ENCODE measurements at regions not wholly inside any gene's neighbourhood (a gene's known extent, or its start where the extent isn't known, plus 50 kb on each side); places are given as distances from the start of the nearest gene placed in this dataset.

DNA sequence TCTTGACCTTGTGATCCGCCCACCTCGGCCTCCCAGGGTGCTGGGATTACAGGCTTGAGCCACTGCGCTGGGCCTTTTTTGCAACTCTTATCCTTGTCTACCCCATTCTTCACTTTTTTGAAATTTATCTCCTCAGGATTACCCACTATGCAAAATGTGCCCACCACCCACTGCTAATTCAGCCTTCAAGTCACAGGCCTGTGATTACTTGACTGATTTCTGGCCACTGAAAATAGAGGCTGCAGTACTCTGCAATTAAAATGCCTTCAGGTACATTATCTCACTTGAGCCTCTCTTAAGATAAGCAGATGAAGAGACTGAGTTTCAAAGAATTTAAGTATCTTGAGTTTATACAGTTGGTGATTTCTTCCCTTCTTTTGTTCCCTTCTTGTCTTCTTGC lies 112.4 kb upstream of the SPATA31D4 start:
- H3K27ac ChIP-seq, result peak overlapping the region in 2 of 8 donors; percentile 64 to 66
- 97 to 100% (median 99%) methylated on average over 3 of the region's 3 CpGs for WGBS, 5 donors
- TF ChIP-seq, protein P1, sequence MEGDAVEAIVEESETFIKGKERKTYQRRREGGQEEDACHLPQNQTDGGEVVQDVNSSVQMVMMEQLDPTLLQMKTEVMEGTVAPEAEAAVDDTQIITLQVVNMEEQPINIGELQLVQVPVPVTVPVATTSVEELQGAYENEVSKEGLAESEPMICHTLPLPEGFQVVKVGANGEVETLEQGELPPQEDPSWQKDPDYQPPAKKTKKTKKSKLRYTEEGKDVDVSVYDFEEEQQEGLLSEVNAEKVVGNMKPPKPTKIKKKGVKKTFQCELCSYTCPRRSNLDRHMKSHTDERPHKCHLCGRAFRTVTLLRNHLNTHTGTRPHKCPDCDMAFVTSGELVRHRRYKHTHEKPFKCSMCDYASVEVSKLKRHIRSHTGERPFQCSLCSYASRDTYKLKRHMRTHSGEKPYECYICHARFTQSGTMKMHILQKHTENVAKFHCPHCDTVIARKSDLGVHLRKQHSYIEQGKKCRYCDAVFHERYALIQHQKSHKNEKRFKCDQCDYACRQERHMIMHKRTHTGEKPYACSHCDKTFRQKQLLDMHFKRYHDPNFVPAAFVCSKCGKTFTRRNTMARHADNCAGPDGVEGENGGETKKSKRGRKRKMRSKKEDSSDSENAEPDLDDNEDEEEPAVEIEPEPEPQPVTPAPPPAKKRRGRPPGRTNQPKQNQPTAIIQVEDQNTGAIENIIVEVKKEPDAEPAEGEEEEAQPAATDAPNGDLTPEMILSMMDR (IDR thresholded peaks at IDR 0.05 in 8 of 11, conservative IDR thresholded peaks at IDR 0.05 in 3 of 11), result no peak
- no peak for TF ChIP-seq POLR2A (IDR thresholded peaks at IDR 0.05)
- TF ChIP-seq POLR2AphosphoS5 (IDR thresholded peaks at IDR 0.05), result no peak

DNA sequence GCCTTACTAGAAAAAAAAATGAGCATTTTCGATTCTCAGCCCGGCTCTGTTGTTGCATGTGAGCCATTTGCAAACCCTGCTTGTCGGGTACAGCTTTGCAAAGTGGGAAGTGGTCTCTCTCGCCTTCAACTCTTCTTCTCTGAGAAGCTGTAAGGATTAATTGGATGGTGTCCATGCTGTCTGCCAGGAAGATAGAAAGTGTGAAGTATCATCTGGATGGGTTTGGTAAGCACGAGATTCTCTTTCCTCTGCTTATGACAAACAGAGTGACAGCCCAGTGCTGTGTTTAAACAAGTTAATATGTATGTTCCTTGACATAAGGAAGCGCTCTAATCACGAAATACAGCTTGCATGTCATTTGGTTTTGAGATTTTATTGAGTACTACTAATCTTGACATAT lies 109.1 kb upstream of the SPATA31D4 start:
- TF ChIP-seq, protein P1 (IDR thresholded peaks at IDR 0.05 in 8 of 11, conservative IDR thresholded peaks at IDR 0.05 in 3 of 11), result no peak
- TF ChIP-seq POLR2A (IDR thresholded peaks at IDR 0.05) (no peak), POLR2AphosphoS5 (IDR thresholded peaks at IDR 0.05) (no peak)
- Histone ChIP-seq H3K4me3 (no peak overlapping the region), H3K9me3 (no peaks in the 10 kb centered on the region), H3K27me3 (replicated peaks in 1 of 7) (no peaks in the 10 kb centered on the region), H3K36me3 (no peaks in the 10 kb centered on the region), H3K27ac (no peak overlapping the region), H3K4me1 (peaks cover 0 to 17% (median 0%) of the 10 kb centered on the region in 6 donors)
- 69 to 90% (median 72%) methylated on average over 7 of the region's 7 CpGs for WGBS, 5 donors
- no peak for DNase-seq
- intact Hi-C loops (cut with DNase I; ENCODE audit: low total_unique reads), result no loop called here

More for the DNA sequence above, 112.4 kb upstream of the SPATA31D4 start:
- Histone ChIP-seq H3K36me3 (no peaks in the 10 kb centered on the region), H3K4me1 (peaks cover 0 to 23% (median 0%) of the 10 kb centered on the region in 6 donors), H3K4me3 (no peak overlapping the region), H3K27me3 (replicated peaks in 1 of 7) (no peaks in the 10 kb centered on the region), H3K9me3 (no peaks in the 10 kb centered on the region)
- intact Hi-C loops (cut with DNase I; ENCODE audit: low total_unique reads), result no loop called here
- no peak for DNase-seq

DNA sequence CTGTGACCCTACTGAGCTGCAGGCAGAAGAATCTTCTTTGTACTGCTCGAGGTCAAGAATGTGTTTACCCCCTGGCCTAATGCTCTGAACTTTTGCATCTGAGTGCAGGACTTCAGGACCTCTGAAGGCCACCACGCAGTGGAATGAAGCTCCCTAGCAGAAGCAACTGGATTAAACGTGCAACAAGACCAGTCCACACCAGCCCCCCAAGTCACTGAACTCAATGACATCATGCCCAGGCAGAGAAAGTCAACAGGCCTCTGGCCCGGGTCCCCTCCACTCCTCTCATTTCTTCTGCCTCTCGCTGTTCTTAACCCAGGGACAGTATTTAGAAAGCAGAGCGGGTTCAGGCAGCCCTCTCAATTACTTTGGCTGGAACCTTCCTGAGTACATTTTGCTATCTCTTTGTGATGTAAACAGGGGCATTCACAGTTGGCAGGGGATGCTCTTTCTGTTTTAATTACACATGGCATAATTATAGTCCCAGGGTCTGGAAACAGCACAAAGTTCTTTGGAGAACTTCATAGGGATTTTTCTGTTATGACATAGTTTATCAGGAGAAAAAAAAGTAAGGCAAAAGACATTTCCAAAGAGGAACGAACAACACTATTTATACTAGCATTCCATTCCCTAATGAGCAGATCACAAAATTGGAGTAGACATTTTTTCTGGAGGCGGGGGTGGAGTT lies 108.2 kb upstream of the SPATA31D4 start:
- peaks cover 0 to 9% (median 0%) of the 10 kb centered on the region in 6 donors for H3K4me1 ChIP-seq
- no peaks in the 10 kb centered on the region for H3K27me3 ChIP-seq (replicated peaks in 1 of 7)
- no peak overlapping the region for H3K27ac ChIP-seq
- TF ChIP-seq, protein P1 (IDR thresholded peaks at IDR 0.05 in 8 of 11, conservative IDR thresholded peaks at IDR 0.05 in 3 of 11), result no peak
- TF ChIP-seq POLR2A (IDR thresholded peaks at IDR 0.05) (no peak), POLR2AphosphoS5 (IDR thresholded peaks at IDR 0.05) (no peak)
- no peaks in the 10 kb centered on the region for H3K9me3 ChIP-seq
- no peak for DNase-seq
- no peaks in the 10 kb centered on the region for H3K36me3 ChIP-seq
- WGBS, 5 donors, result 70 to 87% (median 73%) methylated on average over 8 of the region's 8 CpGs
- no peak overlapping the region for H3K4me3 ChIP-seq
- intact Hi-C loops (cut with DNase I; ENCODE audit: low total_unique reads), result no loop called here

DNA sequence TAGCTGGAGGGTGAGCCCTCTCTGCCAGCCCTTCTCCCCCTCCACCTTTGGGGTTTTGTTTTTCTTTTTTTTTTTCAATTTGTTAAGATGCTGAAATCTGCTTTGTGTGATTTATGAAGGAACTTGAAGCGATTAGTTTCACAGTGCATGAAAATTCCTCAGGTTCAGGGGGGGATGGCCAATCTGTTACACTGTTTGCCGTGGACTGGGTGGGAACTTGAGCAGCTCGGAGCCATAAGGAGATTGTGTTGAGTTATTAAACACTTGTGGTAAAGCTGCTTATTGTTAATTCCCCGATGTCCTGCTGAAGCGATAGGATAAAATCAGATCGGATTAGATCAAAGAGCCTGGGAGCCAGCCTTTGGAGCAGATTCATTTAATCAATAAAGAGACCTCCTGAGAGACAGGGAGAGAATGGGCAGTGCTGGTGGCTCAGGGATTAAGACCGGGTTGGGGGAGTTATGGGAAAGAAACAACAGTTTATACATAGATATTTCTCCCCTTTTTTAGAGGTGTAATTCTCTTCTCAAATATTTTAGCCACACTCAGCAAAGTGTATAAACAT lies 105.8 kb upstream of the SPATA31D4 start:
- Histone ChIP-seq H3K9me3 (no peaks in the 10 kb centered on the region), H3K36me3 (no peaks in the 10 kb centered on the region), H3K27ac (no peak overlapping the region), H3K4me3 (no peak overlapping the region), H3K27me3 (replicated peaks in 1 of 7) (no peaks in the 10 kb centered on the region), H3K4me1 (peaks cover 0 to under 1% (median 0%) of the 10 kb centered on the region in 6 donors)
- intact Hi-C loops (cut with DNase I; ENCODE audit: low total_unique reads), result no loop called here
- TF ChIP-seq, protein P1 (IDR thresholded peaks at IDR 0.05 in 8 of 11, conservative IDR thresholded peaks at IDR 0.05 in 3 of 11), result no peak
- TF ChIP-seq POLR2AphosphoS5 (IDR thresholded peaks at IDR 0.05) (no peak), POLR2A (IDR thresholded peaks at IDR 0.05) (no peak)
- 88 to 96% (median 96%) methylated on average over 7 of the region's 7 CpGs for WGBS, 5 donors
- DNase-seq, result no peak
